Thyroid gland (tissue), 4 donors: ENCODE measurements at regions not wholly inside any gene's neighbourhood (a gene's known extent, or its start where the extent isn't known, plus 50 kb on each side); places are given as distances from the start of the nearest gene placed in this dataset.

Experiments
- CTCF ChIP-seq, 6 experiments: fragments of 200-600 bp in 3 of 6; fragments of 450-650 bp in 3 of 6; sonication (generic) in 3 of 6; IDR thresholded peaks; one replicate each; pipeline ENCODE4 v1.5.1; 2016 to 2019; ENCODE audit warnings: antibody characterized with exemption in 6 of 6, mild to moderate bottlenecking in 2 of 6, inconsistent platforms in 1 of 6, moderate library complexity in 1 of 6
- POLR2A ChIP-seq, 2 donors: fragments of 450-650 bp; IDR thresholded peaks; one replicate each; pipeline ENCODE4 v1.6.1; 2017; ENCODE audit warnings: antibody characterized with exemption in 2 of 2, mild to moderate bottlenecking in 2 of 2, moderate library complexity in 1 of 2

- TF ChIP-seq POLR2A (IDR thresholded peaks at IDR 0.05) (no peak), CTCF (IDR thresholded peaks at IDR 0.05) (no peak)
Observed at GRCh38 chr3:72082776-72083462, 298.0 kb upstream of the PROK2 start.
